Fibroblast of lung (primary cell): ENCODE measurements at regions not wholly inside any gene's neighbourhood (a gene's known extent, or its start where the extent isn't known, plus 50 kb on each side); places are given as distances from the start of the nearest gene placed in this dataset.

Experiments used
- CTCF ChIP-seq, 2 donors: IDR thresholded peaks in 1 of 2; conservative IDR thresholded peaks in 1 of 2; 1 replicate in 1 of 2; 2 replicates in 1 of 2; pipeline ENCODE4 v1.5.1; 2011 to 2012; ENCODE audit warnings: low read length in 2 of 2, control low read depth in 1 of 2, inconsistent platforms in 1 of 2, low read depth in 1 of 2, mild to moderate bottlenecking in 1 of 2
- EZH2 ChIP-seq: IDR thresholded peaks from 2 replicates; pipeline ENCODE4 v1.5.1; 2012; ENCODE audit warnings: low read length, control low read depth, mild to moderate bottlenecking; ENCODE audit errors: missing control alignments

GRCh38 chr10:52378124-52378523 lies 64.0 kb downstream of the DKK1 start:
- TF ChIP-seq CTCF (conservative IDR thresholded peaks at IDR 0.05 in 1 of 2, IDR thresholded peaks at IDR 0.05 in 1 of 2; ENCODE audit: low read depth in 1 of 2, low read length in 2 of 2) (no peak), EZH2 (no peak)
